ENCODE measurements at regions not wholly inside any gene's neighbourhood (a gene's known extent, or its start where the extent isn't known, plus 50 kb on each side); places are given as distances from the start of the nearest gene placed in this dataset.
"Not testable (repeated sequence)": the region's sequence is repeated elsewhere in the genome, so short reads cannot be mapped to it uniquely, and the experiment has no call there.

GRCh38 chr3:153463895-153464294 lies 301.9 kb downstream of the RAP2B start:
- CTCF ChIA-PET = interaction anchor here (0.5 kb wide), 1 partner anchor 413 kb away, joined by 3 read pairs; no protein-coding TSS in a partner anchor
- peaks cover 4% of the 10 kb centered on the region for H3K9me3 Mint-ChIP-seq
- H3K27ac Mint-ChIP-seq = peak overlapping the region; percentile 11
- no peak for DNase-seq
- no peaks in the 10 kb centered on the region for H3K27me3 Mint-ChIP-seq
- POLR2A ChIA-PET = no interaction called here
- no peaks in the 10 kb centered on the region for H3K36me3 Mint-ChIP-seq
- H3K4me3 Mint-ChIP-seq = no peak overlapping the region
- intact Hi-C loops (cut with micrococcal nuclease) = no loop called here
- peaks cover 23% of the 10 kb centered on the region for H3K4me1 Mint-ChIP-seq (ENCODE audit: low read depth)

- CTCF ChIA-PET = no interaction called here
- POLR2A ChIA-PET = no interaction called here
Observed at GRCh38 chr3:153469162-153469561, 307.1 kb downstream of the RAP2B start.

GRCh38 chr3:153484842-153485241 lies 322.8 kb downstream of the RAP2B start:
- intact Hi-C loops (cut with micrococcal nuclease) = no loop called here
- H3K4me3 Mint-ChIP-seq = no peak overlapping the region
- no peaks in the 10 kb centered on the region for H3K9me3 Mint-ChIP-seq
- POLR2A ChIA-PET = no interaction called here
- H3K4me1 Mint-ChIP-seq (ENCODE audit: low read depth) = peaks cover 8% of the 10 kb centered on the region
- CTCF ChIA-PET = no interaction called here
- H3K27me3 Mint-ChIP-seq = no peaks in the 10 kb centered on the region
- no peak overlapping the region for H3K27ac Mint-ChIP-seq
- no peaks in the 10 kb centered on the region for H3K36me3 Mint-ChIP-seq
- DNase-seq = no peak

More at GRCh38 chr3:153469162-153469561, 307.1 kb downstream of the RAP2B start:
- Mint-ChIP-seq H3K27ac (no peak overlapping the region), H3K36me3 (no peaks in the 10 kb centered on the region), H3K4me1 (ENCODE audit: low read depth) (peaks cover 8% of the 10 kb centered on the region), H3K9me3 (no peaks in the 10 kb centered on the region), H3K4me3 (no peak overlapping the region), H3K27me3 (no peaks in the 10 kb centered on the region)
- intact Hi-C loops (cut with micrococcal nuclease) = no loop called here
- DNase-seq = no peak

- CTCF ChIA-PET = no interaction called here
- POLR2A ChIA-PET = no interaction called here
- DNase-seq = no peak
- Mint-ChIP-seq H3K4me1 (ENCODE audit: low read depth) (no peaks in the 10 kb centered on the region), H3K9me3 (no peaks in the 10 kb centered on the region), H3K36me3 (no peaks in the 10 kb centered on the region), H3K4me3 (no peak overlapping the region), H3K27ac (no peak overlapping the region), H3K27me3 (no peaks in the 10 kb centered on the region)
- intact Hi-C loops (cut with micrococcal nuclease) = no loop called here
Observed at GRCh38 chr3:153495422-153495821, 333.4 kb downstream of the RAP2B start.

GRCh38 chr3:153502682-153503081 lies 340.7 kb downstream of the RAP2B start:
- DNase-seq = no peak
- H3K4me1 Mint-ChIP-seq (ENCODE audit: low read depth) = no peaks in the 10 kb centered on the region
- no peaks in the 10 kb centered on the region for H3K27me3 Mint-ChIP-seq
- no peaks in the 10 kb centered on the region for H3K36me3 Mint-ChIP-seq
- no peaks in the 10 kb centered on the region for H3K9me3 Mint-ChIP-seq
- POLR2A ChIA-PET = no interaction called here
- intact Hi-C loops (cut with micrococcal nuclease) = no loop called here
- no peak overlapping the region for H3K27ac Mint-ChIP-seq
- CTCF ChIA-PET = interaction anchor here (0.7 kb wide), 1 partner anchor 10 kb away, joined by 3 read pairs; no protein-coding TSS in a partner anchor
- no peak overlapping the region for H3K4me3 Mint-ChIP-seq

DNA sequence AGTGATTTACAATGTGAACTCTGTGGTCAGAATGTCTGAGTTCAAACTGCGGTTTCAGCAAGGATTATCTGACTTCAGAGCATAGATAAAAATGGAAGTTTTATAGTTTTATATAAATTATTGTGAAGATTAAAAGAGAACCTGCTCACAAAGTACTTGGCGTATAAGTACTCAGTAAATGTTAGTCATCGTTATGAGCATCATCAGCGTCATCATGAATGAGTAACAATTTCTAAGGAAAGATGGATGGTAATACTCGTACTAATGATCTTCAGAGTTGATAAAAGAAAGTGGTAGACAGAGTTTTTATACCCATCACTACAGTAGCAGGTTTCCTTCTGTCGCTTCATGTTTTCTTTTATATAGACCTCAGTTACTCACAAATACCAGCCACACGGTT lies 341.8 kb downstream of the RAP2B start:
- ChIA-PET CTCF (no interaction called here), POLR2A (no interaction called here)
- Mint-ChIP-seq H3K27ac (no peak overlapping the region), H3K36me3 (no peaks in the 10 kb centered on the region), H3K4me1 (ENCODE audit: low read depth) (no peaks in the 10 kb centered on the region), H3K9me3 (no peaks in the 10 kb centered on the region), H3K27me3 (no peaks in the 10 kb centered on the region), H3K4me3 (no peak overlapping the region)
- intact Hi-C loops (cut with micrococcal nuclease) = no loop called here
- DNase-seq = no peak

DNA sequence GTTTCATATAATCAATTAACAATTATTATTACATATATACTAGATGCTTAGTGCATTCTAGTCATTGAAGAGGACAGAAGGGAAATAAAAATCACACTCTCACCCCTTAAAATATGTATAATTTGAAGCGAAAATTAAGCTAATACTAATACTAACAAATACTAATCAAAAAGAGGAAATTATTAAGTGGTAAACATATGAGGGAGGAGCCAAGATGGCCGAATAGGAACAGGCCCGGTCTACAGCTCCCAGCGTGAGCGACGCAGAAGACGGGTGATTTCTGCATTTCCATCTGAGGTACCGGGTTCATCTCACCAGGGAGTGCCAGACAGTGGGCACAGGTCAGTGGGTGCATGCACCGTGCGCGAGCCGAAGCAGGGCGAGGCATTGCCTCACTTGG lies 344.2 kb downstream of the RAP2B start:
- H3K27me3 Mint-ChIP-seq; POLR2A ChIA-PET; H3K4me3 Mint-ChIP-seq; H3K4me1 Mint-ChIP-seq (ENCODE audit: low read depth); DNase-seq; H3K9me3 Mint-ChIP-seq; H3K27ac Mint-ChIP-seq; CTCF ChIA-PET; H3K36me3 Mint-ChIP-seq; intact Hi-C loops (cut with micrococcal nuclease): not testable (repeated sequence)

- H3K9me3 Mint-ChIP-seq; H3K4me1 Mint-ChIP-seq (ENCODE audit: low read depth); POLR2A ChIA-PET; DNase-seq; H3K27ac Mint-ChIP-seq; intact Hi-C loops (cut with micrococcal nuclease); H3K36me3 Mint-ChIP-seq; H3K27me3 Mint-ChIP-seq; H3K4me3 Mint-ChIP-seq; CTCF ChIA-PET: not testable (repeated sequence)
Observed at GRCh38 chr3:153506686-153507085, 344.7 kb downstream of the RAP2B start.

DNA sequence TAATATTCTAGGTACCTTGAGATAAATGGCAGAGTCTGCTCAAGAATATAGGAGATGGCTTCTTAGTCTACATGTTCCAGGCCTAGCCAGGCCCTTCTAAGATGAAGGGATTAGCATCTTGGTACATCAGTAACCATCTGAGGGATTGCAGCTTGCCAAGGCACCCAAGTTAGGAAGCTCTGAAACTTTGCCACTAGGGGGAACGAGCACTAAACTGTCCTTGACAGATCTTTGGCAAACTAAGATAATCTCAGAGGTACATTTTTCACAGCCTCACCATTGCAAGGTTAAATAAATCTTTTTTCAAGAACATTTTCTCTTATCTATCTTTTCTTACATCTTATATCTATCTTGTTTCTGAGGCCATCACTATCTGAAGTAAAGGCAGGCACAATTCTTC lies 351.2 kb downstream of the RAP2B start:
- intact Hi-C loops (cut with micrococcal nuclease) = loop anchor here (5.0 kb wide), 1 partner anchor 254 kb away; no protein-coding TSS in a partner anchor
- CTCF ChIA-PET = interaction anchor here (0.8 to 1.5 kb wide), 5 partner anchors 10 to 256 kb away, joined by 3 read pairs; no protein-coding TSS in a partner anchor
- POLR2A ChIA-PET = no interaction called here

GRCh38 chr3:153528473-153528872 lies 366.4 kb downstream of the RAP2B start:
- no peak for DNase-seq

More for the DNA sequence above, 351.2 kb downstream of the RAP2B start:
- Mint-ChIP-seq H3K27me3 (no peaks in the 10 kb centered on the region), H3K4me3 (no peak overlapping the region), H3K27ac (no peak overlapping the region), H3K36me3 (peaks cover 4% of the 10 kb centered on the region), H3K9me3 (peaks cover 8% of the 10 kb centered on the region), H3K4me1 (ENCODE audit: low read depth) (no peaks in the 10 kb centered on the region)
- no peak for DNase-seq

DNA sequence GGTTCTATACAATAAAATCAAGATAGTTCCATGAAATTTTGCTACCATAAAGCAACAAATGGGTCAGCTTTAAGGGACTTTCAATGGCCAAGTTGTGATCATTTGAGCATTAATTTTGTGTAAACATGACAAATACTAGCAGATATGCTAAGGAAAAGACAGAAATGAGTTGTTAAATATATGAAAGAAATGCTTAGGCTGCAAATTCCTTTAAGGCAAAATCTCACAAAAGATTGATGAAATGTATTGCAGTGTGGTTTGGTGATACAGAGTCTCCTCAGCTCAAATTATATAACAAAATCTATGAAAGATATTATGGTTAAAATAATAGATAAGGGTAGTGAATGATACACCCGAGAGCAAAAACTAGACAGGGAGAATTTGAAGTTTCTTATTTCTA lies 377.2 kb downstream of the RAP2B start:
- CTCF ChIA-PET = no interaction called here
- no peak for DNase-seq

More at GRCh38 chr3:153528473-153528872, 366.4 kb downstream of the RAP2B start:
- intact Hi-C loops (cut with micrococcal nuclease) = no loop called here
- ChIA-PET POLR2A (no interaction called here), CTCF (interaction anchor here (1.3 kb wide), 1 partner anchor 16 kb away, joined by 3 read pairs; no protein-coding TSS in a partner anchor)
- no peaks in the 10 kb centered on the region for H3K4me1 Mint-ChIP-seq (ENCODE audit: low read depth)
- peaks cover 1% of the 10 kb centered on the region for H3K27me3 Mint-ChIP-seq
- peaks cover 5% of the 10 kb centered on the region for H3K36me3 Mint-ChIP-seq
- H3K27ac Mint-ChIP-seq = no peak overlapping the region
- no peak overlapping the region for H3K4me3 Mint-ChIP-seq
- H3K9me3 Mint-ChIP-seq = peaks cover 18% of the 10 kb centered on the region

GRCh38 chr3:153545471-153545870 lies 383.4 kb downstream of the RAP2B start:
- H3K4me3 Mint-ChIP-seq = no peak overlapping the region
- POLR2A ChIA-PET = no interaction called here
- intact Hi-C loops (cut with micrococcal nuclease) = no loop called here
- CTCF ChIA-PET = no interaction called here
- no peaks in the 10 kb centered on the region for H3K36me3 Mint-ChIP-seq
- H3K4me1 Mint-ChIP-seq (ENCODE audit: low read depth) = peaks cover 6% of the 10 kb centered on the region
- H3K9me3 Mint-ChIP-seq = peaks cover 7% of the 10 kb centered on the region
- no peaks in the 10 kb centered on the region for H3K27me3 Mint-ChIP-seq
- no peak for DNase-seq
- H3K27ac Mint-ChIP-seq = no peak overlapping the region

More for the DNA sequence above, 377.2 kb downstream of the RAP2B start:
- H3K36me3 Mint-ChIP-seq = no peaks in the 10 kb centered on the region
- H3K27ac Mint-ChIP-seq = no peak overlapping the region
- no peak overlapping the region for H3K4me3 Mint-ChIP-seq
- H3K4me1 Mint-ChIP-seq (ENCODE audit: low read depth) = no peaks in the 10 kb centered on the region
- POLR2A ChIA-PET = no interaction called here
- intact Hi-C loops (cut with micrococcal nuclease) = no loop called here
- no peaks in the 10 kb centered on the region for H3K27me3 Mint-ChIP-seq
- H3K9me3 Mint-ChIP-seq = peaks cover 9% of the 10 kb centered on the region

DNA sequence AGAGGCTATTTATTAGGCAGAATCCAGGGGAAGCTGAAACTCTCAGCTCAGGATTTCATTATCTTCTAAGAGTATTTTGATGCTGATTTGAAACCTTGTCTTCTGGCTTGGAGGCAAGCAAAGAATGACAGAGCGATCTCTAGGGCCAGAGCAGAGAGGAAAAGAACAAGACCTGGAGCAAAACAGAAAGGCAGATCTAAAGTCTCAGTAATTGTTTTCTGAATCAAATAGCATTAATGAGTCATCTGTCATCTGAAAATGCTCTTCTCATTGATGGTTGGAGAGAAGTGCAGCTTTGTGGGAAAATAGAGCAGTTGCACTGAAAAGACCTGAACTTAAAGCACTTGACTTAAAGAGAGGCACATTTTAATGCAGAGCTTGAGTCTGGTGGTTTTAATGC lies 385.9 kb downstream of the RAP2B start:
- H3K27me3 Mint-ChIP-seq = no peaks in the 10 kb centered on the region
- CTCF ChIA-PET = no interaction called here
- no peak overlapping the region for H3K4me3 Mint-ChIP-seq
- peaks cover 12% of the 10 kb centered on the region for H3K4me1 Mint-ChIP-seq (ENCODE audit: low read depth)
- H3K36me3 Mint-ChIP-seq = no peaks in the 10 kb centered on the region
- H3K27ac Mint-ChIP-seq = no peak overlapping the region
- H3K9me3 Mint-ChIP-seq = peaks cover 5% of the 10 kb centered on the region
- POLR2A ChIA-PET = no interaction called here
- DNase-seq = no peak
- intact Hi-C loops (cut with micrococcal nuclease) = no loop called here

Measured in activated CD4-positive, alpha-beta memory T cell treated with anti-CD3 and anti-CD28 coated beads for 36 hours (primary cell).